SK-N-MC (cell line): ENCODE measurements at regions not wholly inside any gene's neighbourhood (a gene's known extent, or its start where the extent isn't known, plus 50 kb on each side); places are given as distances from the start of the nearest gene placed in this dataset.

Source experiments
- EZH2 ChIP-seq: fragments of 200-600 bp; sonication (generic); IDR thresholded peaks from one replicate; pipeline ENCODE4 v1.6.1; 2017; ENCODE audit warnings: antibody characterized with exemption
- POLR2AphosphoS5 ChIP-seq: IDR thresholded peaks from 2 replicates; pipeline ENCODE4 v1.6.1; 2012; ENCODE audit warnings: mild to moderate bottlenecking, low read depth, low read length, borderline replicate concordance

DNA sequence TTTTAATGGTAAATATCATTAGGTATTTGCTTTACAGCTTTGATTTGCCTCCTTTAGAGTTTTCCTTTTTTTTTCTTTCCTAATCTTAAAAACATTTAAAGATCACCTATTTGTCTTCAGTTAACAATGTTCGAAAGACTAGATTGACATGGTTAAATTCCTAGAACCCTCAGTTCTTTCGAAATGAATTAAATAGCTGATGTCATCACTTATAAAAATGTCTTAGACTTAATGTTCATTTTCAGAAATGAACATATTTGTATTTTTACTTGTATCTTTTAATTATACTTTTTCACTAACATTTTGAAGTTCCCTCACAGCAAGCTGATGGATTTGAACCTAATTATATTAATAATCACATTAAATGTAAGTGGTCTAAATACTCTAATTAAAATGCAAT is 205.3 kb upstream of the IRX4 start:
- TF ChIP-seq POLR2AphosphoS5 (no peak), EZH2 (no peak)
